HEK293T (cell line): ENCODE measurements at regions not wholly inside any gene's neighbourhood (a gene's known extent, or its start where the extent isn't known, plus 50 kb on each side); places are given as distances from the start of the nearest gene placed in this dataset.

Experiments used
- CTCF ChIA-PET: fragments of 350-600 bp; formaldehyde crosslinking; extraction: SDS; loops from one replicate; lab custom pipeline; 2021; ENCODE audit warnings: antibody characterized with exemption, inconsistent platforms; lab: Yijun Ruan, JAX
- POLR2A ChIA-PET: fragments of 350-600 bp; formaldehyde crosslinking; extraction: SDS; loops from one replicate; lab custom pipeline; 2020; ENCODE audit warnings: antibody characterized with exemption, inconsistent platforms; lab: Yijun Ruan, JAX
- DNase-seq: peaks from one replicate; pipeline ENCODE4 v3.0.0; 2012; ENCODE audit warnings: mixed read lengths; ENCODE audit errors: extremely low spot score
- ARNT ChIP-seq: fragments of 450-650 bp; IDR thresholded peaks from 2 replicates; pipeline ENCODE4 v1.6.1; 2017; ENCODE audit warnings: mild to moderate bottlenecking
- BHLHE40 ChIP-seq: fragments of 450-650 bp; IDR thresholded peaks from 2 replicates; pipeline ENCODE4 v1.6.1; 2016; ENCODE audit warnings: mild to moderate bottlenecking, moderate library complexity, borderline replicate concordance
- CTBP1 ChIP-seq: fragments of 450-650 bp; IDR thresholded peaks from 2 replicates; pipeline ENCODE4 v1.6.1; 2016; ENCODE audit warnings: borderline replicate concordance
- ELF4 ChIP-seq: fragments of 450-650 bp; IDR thresholded peaks from 2 replicates; pipeline ENCODE4 v1.6.1; 2017; ENCODE audit warnings: antibody characterized with exemption
- FOXA1 ChIP-seq: fragments of 450-650 bp; IDR thresholded peaks from 2 replicates; pipeline ENCODE4 v1.6.1; 2016; ENCODE audit warnings: mild to moderate bottlenecking
- FOXK2 ChIP-seq: fragments of 450-650 bp; IDR thresholded peaks from 2 replicates; pipeline ENCODE4 v1.6.1; 2016; ENCODE audit warnings: mild to moderate bottlenecking
- FOXM1 ChIP-seq: fragments of 450-650 bp; IDR thresholded peaks from 2 replicates; pipeline ENCODE4 v1.6.1; 2017; ENCODE audit warnings: mild to moderate bottlenecking, borderline replicate concordance
- HDGF ChIP-seq: fragments of 450-650 bp; IDR thresholded peaks from 2 replicates; pipeline ENCODE4 v1.6.1; 2017; ENCODE audit warnings: antibody characterized with exemption, borderline replicate concordance
- L3MBTL2 ChIP-seq: fragments of 450-650 bp; conservative IDR thresholded peaks from 2 replicates; pipeline ENCODE4 v1.6.1; 2016; ENCODE audit warnings: mild to moderate bottlenecking
- LEF1 ChIP-seq: fragments of 450-650 bp; IDR thresholded peaks from 2 replicates; pipeline ENCODE4 v1.6.1; 2017; ENCODE audit warnings: mild to moderate bottlenecking, borderline replicate concordance
- NFRKB ChIP-seq: fragments of 450-650 bp; IDR thresholded peaks from 2 replicates; pipeline ENCODE4 v1.6.1; 2016; ENCODE audit warnings: mild to moderate bottlenecking, moderate library complexity
- PKNOX1 ChIP-seq: fragments of 450-650 bp; IDR thresholded peaks from 2 replicates; pipeline ENCODE4 v1.6.1; 2016
- SP1 ChIP-seq: fragments of 450-650 bp; IDR thresholded peaks from 2 replicates; pipeline ENCODE4 v1.6.1; 2017
- SUZ12 ChIP-seq: fragments of 450-650 bp; IDR thresholded peaks from 2 replicates; pipeline ENCODE4 v1.6.1; 2016; ENCODE audit warnings: mild to moderate bottlenecking
- TARDBP ChIP-seq: fragments of 450-650 bp; IDR thresholded peaks from 2 replicates; pipeline ENCODE4 v1.6.1; 2016
- ZNF384 ChIP-seq: fragments of 450-650 bp; IDR thresholded peaks from 2 replicates; pipeline ENCODE4 v1.6.1; 2016

- CTCF ChIA-PET, result no interaction called here
- POLR2A ChIA-PET, result no interaction called here
- no peak for DNase-seq
- no peak for TF ChIP-seq TARDBP
Measured at GRCh38 chr2:34545486-34546136, 946.5 kb upstream of the FAM98A start.

- CTCF ChIA-PET, result no interaction called here
- no peak for DNase-seq
- POLR2A ChIA-PET, result no interaction called here
- no peak for TF ChIP-seq NFRKB
- TF ChIP-seq SUZ12, result no peak
- TF ChIP-seq CTBP1, result no peak
- TF ChIP-seq FOXK2, result no peak
- no peak for TF ChIP-seq LEF1
- TF ChIP-seq HDGF, result no peak
- no peak for TF ChIP-seq L3MBTL2
- TF ChIP-seq TARDBP, result no peak
- no peak for TF ChIP-seq BHLHE40
- TF ChIP-seq ELF4, result no peak
Measured at GRCh38 chr2:34534761-34535160, 935.7 kb upstream of the FAM98A start.

- DNase-seq, result no peak
- no peak for TF ChIP-seq CTBP1
- POLR2A ChIA-PET, result no interaction called here
- CTCF ChIA-PET, result no interaction called here
Measured at GRCh38 chr2:34534341-34534740, 935.2 kb upstream of the FAM98A start.

GRCh38 chr2:34533585-34534183 lies 934.6 kb upstream of the FAM98A start:
- TF ChIP-seq FOXA1 (no peak), BHLHE40 (no peak), FOXM1 (no peak), NFRKB (no peak), ZNF384 (no peak), LEF1 (no peak), FOXK2 (no peak)
- CTCF ChIA-PET, result no interaction called here
- POLR2A ChIA-PET, result no interaction called here
- no peak for DNase-seq

- no peak for DNase-seq
- ChIA-PET POLR2A (no interaction called here), CTCF (no interaction called here)
- TF ChIP-seq ARNT, result no peak
- TF ChIP-seq FOXM1, result no peak
- no peak for TF ChIP-seq CTBP1
- no peak for TF ChIP-seq PKNOX1
- no peak for TF ChIP-seq TARDBP
- TF ChIP-seq ZNF384, result no peak
- no peak for TF ChIP-seq HDGF
- no peak for TF ChIP-seq LEF1
- TF ChIP-seq L3MBTL2, result no peak
- no peak for TF ChIP-seq SP1
- no peak for TF ChIP-seq FOXK2
- no peak for TF ChIP-seq ELF4
- no peak for TF ChIP-seq FOXA1
- TF ChIP-seq SUZ12, result no peak
- TF ChIP-seq BHLHE40, result no peak
Measured at GRCh38 chr2:34529965-34530364, 930.9 kb upstream of the FAM98A start.

GRCh38 chr2:34523958-34524514 lies 924.9 kb upstream of the FAM98A start:
- POLR2A ChIA-PET, result no interaction called here

More at GRCh38 chr2:34523958-34524514, 924.9 kb upstream of the FAM98A start:
- CTCF ChIA-PET, result no interaction called here
- DNase-seq, result no peak
- TF ChIP-seq TARDBP (no peak), BHLHE40 (no peak), ELF4 (no peak), SP1 (no peak), L3MBTL2 (no peak), LEF1 (no peak), SUZ12 (no peak), HDGF (no peak), NFRKB (no peak), FOXM1 (no peak), FOXK2 (no peak), FOXA1 (no peak), ARNT (no peak), ZNF384 (no peak), CTBP1 (no peak), PKNOX1 (no peak)
